Neural progenitor cell (in vitro differentiated cells): ENCODE measurements at regions not wholly inside any gene's neighbourhood (a gene's known extent, or its start where the extent isn't known, plus 50 kb on each side); places are given as distances from the start of the nearest gene placed in this dataset.

Experiments
- DNase-seq: peaks from one replicate; pipeline ENCODE4 v3.0.0-alpha.2; 2016; ENCODE audit warnings: low spot score
- H2AFZ ChIP-seq: fragments of 200-600 bp; sonication (generic); replicated peaks from 2 replicates; pipeline ENCODE4 v1.6.1; 2016; ENCODE audit warnings: antibody characterized with exemption
- H3F3A ChIP-seq: fragments of 200-600 bp; sonication (generic); 2 replicates; pipeline ENCODE4 v1.6.1; 2016; ENCODE audit warnings: antibody characterized with exemption, low read depth
- H3K27ac ChIP-seq: fragments of 200-600 bp; sonication (generic); 2 replicates; pipeline ENCODE4 v1.5.1; 2016; ENCODE audit warnings: mild to moderate bottlenecking
- H3K27me3 ChIP-seq: fragments of 200-600 bp; sonication (generic); 2 replicates; pipeline ENCODE4 v1.6.1; 2016; ENCODE audit warnings: mild to moderate bottlenecking, moderate library complexity
- H3K36me3 ChIP-seq: fragments of 200-600 bp; sonication (generic); 2 replicates; pipeline ENCODE4 v1.5.1; 2016
- H3K4me1 ChIP-seq: fragments of 200-600 bp; sonication (generic); 2 replicates; pipeline ENCODE4 v1.6.1; 2016; ENCODE audit warnings: mixed run types
- H3K4me2 ChIP-seq: fragments of 200-600 bp; sonication (generic); 2 replicates; pipeline ENCODE4 v1.6.1; 2016
- H3K4me3 ChIP-seq: fragments of 200-600 bp; sonication (generic); 2 replicates; pipeline ENCODE4 v1.5.1; 2016
- H3K79me2 ChIP-seq: fragments of 200-600 bp; sonication (generic); 2 replicates; pipeline ENCODE4 v1.6.1; 2016; ENCODE audit warnings: low read depth
- H3K9ac ChIP-seq: fragments of 200-600 bp; sonication (generic); 2 replicates; pipeline ENCODE4 v1.6.1; 2016
- H3K9me3 ChIP-seq: fragments of 200-600 bp; sonication (generic); 2 replicates; pipeline ENCODE4 v1.5.1; 2016; ENCODE audit warnings: low read depth
- H4K20me1 ChIP-seq: fragments of 200-600 bp; sonication (generic); 2 replicates; pipeline ENCODE4 v1.6.1; 2016; ENCODE audit warnings: low read depth
- H3K27ac Mint-ChIP-seq: 3 replicates; pipeline ENCODE4 v1.8.0; 2021; ENCODE audit warnings: mixed read lengths
- H3K27me3 Mint-ChIP-seq: 2 replicates; pipeline ENCODE4 v1.8.0; 2022; ENCODE audit warnings: low read depth, mild to moderate bottlenecking, inconsistent platforms, moderate library complexity, mixed read lengths; ENCODE audit not compliant: insufficient read depth
- H3K36me3 Mint-ChIP-seq: 3 replicates; pipeline ENCODE4 v1.8.0; 2021; ENCODE audit warnings: mixed read lengths
- H3K4me1 Mint-ChIP-seq: 3 replicates; pipeline ENCODE4 v1.8.0; 2021; ENCODE audit warnings: mixed read lengths
- H3K4me3 Mint-ChIP-seq: 3 replicates; pipeline ENCODE4 v1.8.0; 2021; ENCODE audit warnings: mild to moderate bottlenecking, moderate library complexity, mixed read lengths
- H3K9me3 Mint-ChIP-seq: 3 replicates; pipeline ENCODE4 v1.8.0; 2020; ENCODE audit warnings: mixed read lengths
- EZH2 ChIP-seq: fragments of 200-600 bp; sonication (generic); IDR thresholded peaks from 2 replicates; pipeline ENCODE4 v1.6.1; 2017; ENCODE audit warnings: antibody characterized with exemption, mild to moderate bottlenecking, moderate library complexity
- EZH2phosphoT487 ChIP-seq: fragments of 200-600 bp; sonication (generic); IDR thresholded peaks from 2 replicates; pipeline ENCODE4 v1.6.1; 2017; ENCODE audit warnings: antibody characterized with exemption
- TF ChIP-seq, protein P1 (sequence below): fragments of 200-600 bp; sonication (generic); IDR thresholded peaks from 2 replicates; pipeline ENCODE4 v1.5.1; 2017; ENCODE audit warnings: antibody characterized with exemption, mild to moderate bottlenecking

DNA sequence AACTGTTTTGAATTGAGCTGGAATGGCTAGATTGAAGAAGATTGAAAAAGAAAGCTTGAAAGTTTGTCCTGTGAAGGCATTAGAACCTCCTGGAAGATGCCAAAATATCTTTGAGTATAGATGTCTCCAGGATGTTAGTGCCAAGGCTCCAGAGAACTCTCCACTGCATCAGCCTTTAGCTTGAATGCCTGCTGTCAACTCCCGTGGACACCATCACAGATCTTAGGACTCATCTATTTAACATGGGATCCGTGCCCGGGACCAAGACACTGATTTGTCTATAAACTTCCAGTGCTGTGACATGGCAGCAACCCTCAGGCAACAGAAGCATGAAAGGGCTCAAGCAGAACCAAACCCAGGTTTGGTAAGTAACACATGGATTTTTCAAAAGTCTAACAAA is 670.9 kb upstream of the ST8SIA4 start:
- H3K9me3 ChIP-seq: no peaks in the 10 kb centered on the region
- no peaks in the 10 kb centered on the region for H3F3A ChIP-seq
- H3K4me3 ChIP-seq: no peak overlapping the region
- H3K79me2 ChIP-seq: no peaks in the 10 kb centered on the region
- H3K4me1 ChIP-seq: no peaks in the 10 kb centered on the region
- TF ChIP-seq EZH2phosphoT487: no peak
- TF ChIP-seq, protein P1, sequence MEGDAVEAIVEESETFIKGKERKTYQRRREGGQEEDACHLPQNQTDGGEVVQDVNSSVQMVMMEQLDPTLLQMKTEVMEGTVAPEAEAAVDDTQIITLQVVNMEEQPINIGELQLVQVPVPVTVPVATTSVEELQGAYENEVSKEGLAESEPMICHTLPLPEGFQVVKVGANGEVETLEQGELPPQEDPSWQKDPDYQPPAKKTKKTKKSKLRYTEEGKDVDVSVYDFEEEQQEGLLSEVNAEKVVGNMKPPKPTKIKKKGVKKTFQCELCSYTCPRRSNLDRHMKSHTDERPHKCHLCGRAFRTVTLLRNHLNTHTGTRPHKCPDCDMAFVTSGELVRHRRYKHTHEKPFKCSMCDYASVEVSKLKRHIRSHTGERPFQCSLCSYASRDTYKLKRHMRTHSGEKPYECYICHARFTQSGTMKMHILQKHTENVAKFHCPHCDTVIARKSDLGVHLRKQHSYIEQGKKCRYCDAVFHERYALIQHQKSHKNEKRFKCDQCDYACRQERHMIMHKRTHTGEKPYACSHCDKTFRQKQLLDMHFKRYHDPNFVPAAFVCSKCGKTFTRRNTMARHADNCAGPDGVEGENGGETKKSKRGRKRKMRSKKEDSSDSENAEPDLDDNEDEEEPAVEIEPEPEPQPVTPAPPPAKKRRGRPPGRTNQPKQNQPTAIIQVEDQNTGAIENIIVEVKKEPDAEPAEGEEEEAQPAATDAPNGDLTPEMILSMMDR: no peak
- TF ChIP-seq EZH2: no peak
- H3K9ac ChIP-seq: no peak overlapping the region
- no peak overlapping the region for H2AFZ ChIP-seq
- H3K27ac ChIP-seq: no peak overlapping the region
- H3K36me3 Mint-ChIP-seq: no peaks in the 10 kb centered on the region
- no peak overlapping the region for H3K4me3 Mint-ChIP-seq
- H3K27me3 ChIP-seq: no peaks in the 10 kb centered on the region
- no peak overlapping the region for H3K27ac Mint-ChIP-seq
- no peaks in the 10 kb centered on the region for H4K20me1 ChIP-seq
- H3K36me3 ChIP-seq: no peaks in the 10 kb centered on the region
- DNase-seq: no peak
- H3K9me3 Mint-ChIP-seq: no peaks in the 10 kb centered on the region
- H3K4me2 ChIP-seq: no peak overlapping the region
- H3K4me1 Mint-ChIP-seq: no peaks in the 10 kb centered on the region
- no peaks in the 10 kb centered on the region for H3K27me3 Mint-ChIP-seq

DNA sequence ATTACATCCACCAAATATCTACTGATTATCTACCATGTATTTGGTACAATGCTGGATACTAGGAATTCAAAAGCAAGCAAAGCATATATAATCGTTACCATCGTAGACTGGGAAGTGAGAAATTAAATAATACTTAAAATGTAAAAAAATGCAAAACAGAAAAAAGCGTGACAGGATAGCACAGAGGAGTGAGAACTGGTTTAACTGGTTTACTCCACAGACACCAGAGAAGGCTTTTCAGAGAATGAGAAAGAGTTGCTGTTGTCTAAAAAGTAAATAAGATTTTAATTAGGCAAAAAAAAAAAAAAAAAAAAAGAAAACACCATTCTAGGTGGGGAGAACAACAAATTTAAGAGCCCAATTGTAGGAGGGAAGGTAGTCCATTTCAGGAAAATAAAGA is 657.9 kb upstream of the ST8SIA4 start:
- no peak overlapping the region for H3K4me2 ChIP-seq
- no peaks in the 10 kb centered on the region for H3K36me3 ChIP-seq
- no peaks in the 10 kb centered on the region for H3K27me3 Mint-ChIP-seq
- no peaks in the 10 kb centered on the region for H3K27me3 ChIP-seq
- H3K4me3 ChIP-seq: no peak overlapping the region
- H3K4me3 Mint-ChIP-seq: no peak overlapping the region
- no peak overlapping the region for H3K27ac Mint-ChIP-seq
- H3K27ac ChIP-seq: no peak overlapping the region
- H3K9ac ChIP-seq: no peak overlapping the region
- H3K9me3 ChIP-seq: no peaks in the 10 kb centered on the region
- H3K79me2 ChIP-seq: no peaks in the 10 kb centered on the region
- H3K4me1 ChIP-seq: no peaks in the 10 kb centered on the region
- H2AFZ ChIP-seq: no peak overlapping the region
- H3K9me3 Mint-ChIP-seq: peaks cover 13% of the 10 kb centered on the region
- H3K36me3 Mint-ChIP-seq: no peaks in the 10 kb centered on the region
- TF ChIP-seq, protein P1: no peak
- no peak for TF ChIP-seq EZH2
- no peak for TF ChIP-seq EZH2phosphoT487
- H3F3A ChIP-seq: no peaks in the 10 kb centered on the region
- no peaks in the 10 kb centered on the region for H3K4me1 Mint-ChIP-seq
- H4K20me1 ChIP-seq: no peaks in the 10 kb centered on the region
- no peak for DNase-seq

DNA sequence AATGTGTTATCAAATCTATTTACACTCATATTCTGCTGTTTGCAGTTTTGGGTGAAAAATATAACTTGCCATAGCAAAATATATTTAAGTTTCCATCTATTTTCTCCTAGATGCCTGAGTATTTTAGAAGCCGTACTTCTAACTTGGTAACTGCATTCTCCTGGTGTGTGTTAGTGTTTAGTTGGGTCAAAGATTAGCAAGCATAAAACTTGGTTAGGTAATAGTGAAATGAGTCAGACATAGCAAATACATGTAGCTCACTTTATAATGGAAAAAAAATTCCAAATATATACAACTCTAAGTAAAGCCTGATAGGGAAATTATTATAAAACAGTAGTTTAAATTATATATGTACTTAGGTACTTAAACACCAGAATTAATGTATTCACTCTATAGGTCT is 640.7 kb upstream of the ST8SIA4 start:
- no peaks in the 10 kb centered on the region for H3K4me1 Mint-ChIP-seq
- Histone ChIP-seq H3K79me2 (no peaks in the 10 kb centered on the region), H3K4me2 (no peak overlapping the region), H3K9ac (no peak overlapping the region), H3K4me3 (no peak overlapping the region), H4K20me1 (no peaks in the 10 kb centered on the region), H3F3A (no peaks in the 10 kb centered on the region), H3K36me3 (no peaks in the 10 kb centered on the region), H2AFZ (no peak overlapping the region), H3K27ac (no peak overlapping the region), H3K9me3 (no peaks in the 10 kb centered on the region), H3K4me1 (no peaks in the 10 kb centered on the region), H3K27me3 (no peaks in the 10 kb centered on the region)
- DNase-seq: no peak
- H3K36me3 Mint-ChIP-seq: no peaks in the 10 kb centered on the region
- TF ChIP-seq, protein P1: no peak
- TF ChIP-seq EZH2 (no peak), EZH2phosphoT487 (no peak)
- H3K27me3 Mint-ChIP-seq: no peaks in the 10 kb centered on the region
- H3K4me3 Mint-ChIP-seq: no peak overlapping the region
- no peak overlapping the region for H3K27ac Mint-ChIP-seq
- H3K9me3 Mint-ChIP-seq: no peaks in the 10 kb centered on the region

DNA sequence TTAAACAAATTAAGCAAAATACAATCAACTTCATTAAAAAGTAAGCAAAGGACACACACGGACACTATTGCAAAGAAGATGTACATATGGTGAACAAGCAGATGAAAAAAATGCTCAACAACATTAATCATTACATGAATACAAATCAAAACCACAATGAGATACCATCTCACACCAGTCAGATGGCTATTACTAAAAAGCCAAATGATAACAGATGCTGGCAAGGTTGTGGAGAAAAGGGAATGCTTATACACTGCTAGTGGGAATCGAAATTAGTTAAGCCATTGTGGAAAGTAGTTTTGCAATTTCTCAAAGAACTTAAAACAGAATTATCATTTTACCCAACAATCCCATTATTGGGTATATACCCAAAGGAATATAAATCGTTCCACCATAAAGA is 636.2 kb upstream of the ST8SIA4 start:
- no peak overlapping the region for H3K4me3 ChIP-seq
- TF ChIP-seq, protein P1: no peak
- no peaks in the 10 kb centered on the region for H3K4me1 ChIP-seq
- no peaks in the 10 kb centered on the region for H4K20me1 ChIP-seq
- Mint-ChIP-seq H3K27me3 (no peaks in the 10 kb centered on the region), H3K4me1 (no peaks in the 10 kb centered on the region), H3K4me3 (no peak overlapping the region), H3K27ac (no peak overlapping the region), H3K36me3 (no peaks in the 10 kb centered on the region), H3K9me3 (no peaks in the 10 kb centered on the region)
- DNase-seq: no peak
- no peak overlapping the region for H3K4me2 ChIP-seq
- H3K79me2 ChIP-seq: no peaks in the 10 kb centered on the region
- H3K36me3 ChIP-seq: no peaks in the 10 kb centered on the region
- no peaks in the 10 kb centered on the region for H3F3A ChIP-seq
- no peaks in the 10 kb centered on the region for H3K27me3 ChIP-seq
- no peak overlapping the region for H2AFZ ChIP-seq
- H3K27ac ChIP-seq: no peak overlapping the region
- H3K9me3 ChIP-seq: no peaks in the 10 kb centered on the region
- H3K9ac ChIP-seq: no peak overlapping the region
